A549 (cell line): ENCODE measurements at regions not wholly inside any gene's neighbourhood (a gene's known extent, or its start where the extent isn't known, plus 50 kb on each side); places are given as distances from the start of the nearest gene placed in this dataset.
"Not testable (repeated sequence)": the region's sequence is repeated elsewhere in the genome, so short reads cannot be mapped to it uniquely, and the experiment has no call there.

Experiments used
- ATAC-seq, 2 experiments: fragments of 200-7000 bp in 1 of 2; fragments of >200 bp in 1 of 2; cut with Nextera tagmentation in 1 of 2; cut with Tn5 transposase in 1 of 2; 3 replicates each; pipeline versions ENCODE4 v1.8.0 to v1.9.1; 2018 to 2020; ENCODE audit warnings: mild to moderate bottlenecking in 1 of 2, moderate library complexity in 1 of 2
- CTCF ChIA-PET: fragments of 300-600 bp; sonication (Branson Sonifier 250); formaldehyde crosslinking; extraction: SDS; loops from one replicate; lab custom pipeline; 2021; ENCODE audit warnings: antibody characterized with exemption, inconsistent platforms; lab: Yijun Ruan, JAX
- POLR2A ChIA-PET: fragments of 350-600 bp; formaldehyde crosslinking; extraction: SDS; loops from one replicate; lab custom pipeline; 2021; ENCODE audit warnings: antibody characterized with exemption, inconsistent platforms; lab: Yijun Ruan, JAX
- DNase-seq, 2 experiments: peaks; one replicate each; pipeline versions ENCODE4 v3.0.0 to v3.0.0-alpha.2; 2011 to 2016; ENCODE audit warnings: low read depth in 1 of 2, low spot score in 1 of 2
- FAIRE-seq: peaks from 2 replicates; lab custom pipeline; 2011; peaks lifted over from hg19 to GRCh38; lab: Jason Lieb, UNC
- H3K27ac ChIP-seq, 2 experiments: fragments of >200 bp; sonication (Bioruptor Twin); formaldehyde crosslinking; 3 replicates each; pipeline ENCODE4 v1.5.1; 2016 to 2017
- H3K4me1 ChIP-seq: fragments of >200 bp; sonication (Bioruptor Twin); formaldehyde crosslinking; 3 replicates; pipeline ENCODE4 v1.6.1; 2016
- H3K4me2 ChIP-seq: fragments of >200 bp; sonication (Bioruptor Twin); formaldehyde crosslinking; 3 replicates; pipeline ENCODE4 v1.6.1; 2016
- H3K4me3 ChIP-seq: fragments of >200 bp; sonication (Bioruptor Twin); formaldehyde crosslinking; 3 replicates; pipeline ENCODE4 v1.5.1; 2016
- H3K9me3 ChIP-seq: fragments of >200 bp; sonication (Bioruptor Twin); formaldehyde crosslinking; 3 replicates; pipeline ENCODE4 v1.6.1; 2016
- CBX2 ChIP-seq: fragments of 200-600 bp; sonication (generic); IDR thresholded peaks from 2 replicates; pipeline ENCODE4 v1.6.1; 2016; ENCODE audit warnings: low read depth, mild to moderate bottlenecking, borderline replicate concordance
- EHMT2 ChIP-seq: fragments of 200-600 bp; sonication (generic); IDR thresholded peaks from 2 replicates; pipeline ENCODE4 v1.6.1; 2016; ENCODE audit warnings: antibody characterized with exemption, low read depth, mild to moderate bottlenecking, moderate library complexity
- EP300 ChIP-seq, 2 experiments: fragments of >200 bp; sonication (Bioruptor Twin); formaldehyde crosslinking; IDR thresholded peaks; 2 replicates in 1 of 2; 3 replicates in 1 of 2; pipeline ENCODE4 v1.6.1; 2016 to 2017
- GATA3 ChIP-seq: IDR thresholded peaks from 2 replicates; pipeline ENCODE4 v1.6.1; 2012; ENCODE audit warnings: borderline replicate concordance
- HOXB13 ChIP-seq: fragments of 250-450 bp; sonication (Bioruptor Pico); IDR thresholded peaks from 2 replicates; pipeline ENCODE4 v1.5.0; 2020; ENCODE audit warnings: low read depth, mild to moderate bottlenecking, moderate library complexity
- KDM1A ChIP-seq: fragments of 200-600 bp; sonication (generic); IDR thresholded peaks from 2 replicates; pipeline ENCODE4 v1.6.1; 2016; ENCODE audit warnings: low read depth, mild to moderate bottlenecking
- MAZ ChIP-seq: fragments of 150-350 bp; IDR thresholded peaks from 2 replicates; pipeline ENCODE4 v1.6.1; 2014; ENCODE audit warnings: antibody characterized with exemption, low read depth, low read length, borderline replicate concordance
- NFE2L2 ChIP-seq: fragments of 150-350 bp; conservative IDR thresholded peaks from 2 replicates; pipeline ENCODE4 v1.6.1; 2014; ENCODE audit warnings: low read length
- NPAS2 ChIP-seq: fragments of 250-450 bp; sonication (Bioruptor Pico); IDR thresholded peaks from 2 replicates; pipeline ENCODE4 v1.8.0; 2022; ENCODE audit warnings: mild to moderate bottlenecking, moderate library complexity, borderline replicate concordance
- RARB ChIP-seq: fragments of 250-450 bp; sonication (Bioruptor Pico); IDR thresholded peaks from 2 replicates; pipeline ENCODE4 v1.8.0; 2021; ENCODE audit warnings: mild to moderate bottlenecking, moderate library complexity
- RFX5 ChIP-seq: fragments of 450-650 bp; IDR thresholded peaks from 2 replicates; pipeline ENCODE4 v1.7.1; 2014; ENCODE audit warnings: antibody characterized with exemption, mild to moderate bottlenecking, moderate library complexity
- SREBF2 ChIP-seq: fragments of 450-650 bp; IDR thresholded peaks from 2 replicates; pipeline ENCODE4 v1.6.1; 2014; ENCODE audit warnings: mild to moderate bottlenecking, moderate library complexity
- TP53 ChIP-seq: fragments of 250-450 bp; sonication (Bioruptor Pico); IDR thresholded peaks from 2 replicates; pipeline ENCODE4 v1.5.0; 2021; ENCODE audit warnings: mild to moderate bottlenecking, moderate library complexity
- WGBS: methylation state at CpG from one replicate; pipeline ENCODE4 v1.1.6; 2017; ENCODE audit errors: missing lambda C conversion rate; 5-methylcytosine and 5-hydroxymethylcytosine counted together
- TF ChIP-seq, protein P1 (sequence below): fragments of >200 bp; sonication (Bioruptor Twin); formaldehyde crosslinking; IDR thresholded peaks from 3 replicates; pipeline ENCODE4 v1.5.1; 2016
- TF ChIP-seq, protein P2 (sequence below): fragments of 450-650 bp; IDR thresholded peaks from 2 replicates; pipeline ENCODE4 v1.6.1; 2014; ENCODE audit warnings: antibody characterized with exemption
- TF ChIP-seq, protein P3 (sequence below): fragments of 150-350 bp; IDR thresholded peaks from 2 replicates; pipeline ENCODE4 v1.6.1; 2014; ENCODE audit warnings: low read depth, mild to moderate bottlenecking, low read length
- TF ChIP-seq, protein P4 (sequence below): fragments of 250-450 bp; sonication (Bioruptor Pico); IDR thresholded peaks from 2 replicates; pipeline ENCODE4 v1.5.0; 2021; ENCODE audit warnings: mild to moderate bottlenecking, moderate library complexity, borderline replicate concordance
- TF ChIP-seq, protein P5 (sequence below): fragments of 200-600 bp; sonication (generic); IDR thresholded peaks from 2 replicates; pipeline ENCODE4 v1.6.1; 2016; ENCODE audit warnings: antibody characterized with exemption, mild to moderate bottlenecking, moderate library complexity

DNA sequence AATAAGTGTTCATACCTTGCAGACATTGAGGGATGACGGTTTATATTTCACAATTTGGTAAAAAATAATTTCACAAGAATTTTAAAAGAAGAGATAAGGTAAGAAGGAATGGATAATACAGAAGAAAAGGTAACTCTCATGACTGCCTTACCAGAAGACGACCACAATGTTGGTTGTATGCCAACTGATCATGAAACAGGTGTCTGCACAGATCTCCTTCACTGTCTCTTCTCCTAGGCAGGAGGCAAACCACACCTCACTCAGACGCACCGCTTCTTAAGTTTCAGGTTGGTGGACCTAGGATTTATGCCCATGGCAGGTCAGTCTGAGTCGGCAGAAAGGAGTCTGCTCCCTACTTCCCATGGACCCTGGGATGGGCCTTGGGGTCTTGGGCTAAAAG lies 177.2 kb downstream of the VSIG4 start:
- POLR2A ChIA-PET = no interaction called here
- no peak overlapping the region for H3K4me2 ChIP-seq
- DNase-seq = no peak
- no peaks in the 10 kb centered on the region for H3K9me3 ChIP-seq
- no peak overlapping the region for H3K4me3 ChIP-seq
- ATAC-seq = no peak
- no peak overlapping the region for H3K27ac ChIP-seq
- CTCF ChIA-PET = no interaction called here
- 26% methylated on average over 5 of the region's 5 CpGs for WGBS
- no peak for FAIRE-seq
- TF ChIP-seq, protein P1, sequence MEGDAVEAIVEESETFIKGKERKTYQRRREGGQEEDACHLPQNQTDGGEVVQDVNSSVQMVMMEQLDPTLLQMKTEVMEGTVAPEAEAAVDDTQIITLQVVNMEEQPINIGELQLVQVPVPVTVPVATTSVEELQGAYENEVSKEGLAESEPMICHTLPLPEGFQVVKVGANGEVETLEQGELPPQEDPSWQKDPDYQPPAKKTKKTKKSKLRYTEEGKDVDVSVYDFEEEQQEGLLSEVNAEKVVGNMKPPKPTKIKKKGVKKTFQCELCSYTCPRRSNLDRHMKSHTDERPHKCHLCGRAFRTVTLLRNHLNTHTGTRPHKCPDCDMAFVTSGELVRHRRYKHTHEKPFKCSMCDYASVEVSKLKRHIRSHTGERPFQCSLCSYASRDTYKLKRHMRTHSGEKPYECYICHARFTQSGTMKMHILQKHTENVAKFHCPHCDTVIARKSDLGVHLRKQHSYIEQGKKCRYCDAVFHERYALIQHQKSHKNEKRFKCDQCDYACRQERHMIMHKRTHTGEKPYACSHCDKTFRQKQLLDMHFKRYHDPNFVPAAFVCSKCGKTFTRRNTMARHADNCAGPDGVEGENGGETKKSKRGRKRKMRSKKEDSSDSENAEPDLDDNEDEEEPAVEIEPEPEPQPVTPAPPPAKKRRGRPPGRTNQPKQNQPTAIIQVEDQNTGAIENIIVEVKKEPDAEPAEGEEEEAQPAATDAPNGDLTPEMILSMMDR = no peak
- no peaks in the 10 kb centered on the region for H3K4me1 ChIP-seq

DNA sequence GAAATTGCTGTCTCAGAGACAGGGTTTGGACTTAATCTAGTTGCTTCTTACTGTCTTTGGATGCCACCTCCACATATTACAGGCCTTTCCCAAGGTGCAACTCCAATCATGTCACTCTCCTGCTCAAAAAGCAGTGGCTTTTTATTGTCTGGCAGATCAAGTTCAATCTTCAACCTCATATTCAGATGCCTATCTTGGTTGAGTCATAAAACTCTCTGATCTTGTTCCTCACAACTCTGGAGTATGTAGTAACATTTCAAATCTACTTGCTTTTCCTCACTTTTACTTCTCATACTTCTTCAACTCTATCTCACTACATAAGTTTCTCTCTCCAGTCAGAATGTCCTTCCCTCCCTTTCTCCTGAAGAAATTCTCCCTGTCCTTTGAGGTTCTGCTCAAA lies 180.6 kb downstream of the VSIG4 start:
- CTCF ChIA-PET = no interaction called here
- Histone ChIP-seq H3K4me2 (no peak overlapping the region), H3K9me3 (no peaks in the 10 kb centered on the region), H3K27ac (no peak overlapping the region), H3K4me3 (no peak overlapping the region), H3K4me1 (no peaks in the 10 kb centered on the region)
- DNase-seq (no peak), ATAC-seq (no peak), FAIRE-seq (peak; percentile 82)
- TF ChIP-seq SREBF2 (no peak), KDM1A (no peak), NFE2L2 (no peak), RARB (no peak), RFX5 (no peak), GATA3 (no peak), EHMT2 (no peak), HOXB13 (CRISPR knock-in tag) (no peak), EP300 (IDR thresholded peaks at IDR 0.05) (no peak), CBX2 (no peak), NPAS2 (CRISPR knock-in tag) (no peak), MAZ (no peak), TP53 (no peak)
- TF ChIP-seq, protein P2, sequence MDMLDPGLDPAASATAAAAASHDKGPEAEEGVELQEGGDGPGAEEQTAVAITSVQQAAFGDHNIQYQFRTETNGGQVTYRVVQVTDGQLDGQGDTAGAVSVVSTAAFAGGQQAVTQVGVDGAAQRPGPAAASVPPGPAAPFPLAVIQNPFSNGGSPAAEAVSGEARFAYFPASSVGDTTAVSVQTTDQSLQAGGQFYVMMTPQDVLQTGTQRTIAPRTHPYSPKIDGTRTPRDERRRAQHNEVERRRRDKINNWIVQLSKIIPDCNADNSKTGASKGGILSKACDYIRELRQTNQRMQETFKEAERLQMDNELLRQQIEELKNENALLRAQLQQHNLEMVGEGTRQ = no peak
- TF ChIP-seq, protein P3, sequence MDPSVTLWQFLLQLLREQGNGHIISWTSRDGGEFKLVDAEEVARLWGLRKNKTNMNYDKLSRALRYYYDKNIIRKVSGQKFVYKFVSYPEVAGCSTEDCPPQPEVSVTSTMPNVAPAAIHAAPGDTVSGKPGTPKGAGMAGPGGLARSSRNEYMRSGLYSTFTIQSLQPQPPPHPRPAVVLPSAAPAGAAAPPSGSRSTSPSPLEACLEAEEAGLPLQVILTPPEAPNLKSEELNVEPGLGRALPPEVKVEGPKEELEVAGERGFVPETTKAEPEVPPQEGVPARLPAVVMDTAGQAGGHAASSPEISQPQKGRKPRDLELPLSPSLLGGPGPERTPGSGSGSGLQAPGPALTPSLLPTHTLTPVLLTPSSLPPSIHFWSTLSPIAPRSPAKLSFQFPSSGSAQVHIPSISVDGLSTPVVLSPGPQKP = no peak
- TF ChIP-seq, protein P4, sequence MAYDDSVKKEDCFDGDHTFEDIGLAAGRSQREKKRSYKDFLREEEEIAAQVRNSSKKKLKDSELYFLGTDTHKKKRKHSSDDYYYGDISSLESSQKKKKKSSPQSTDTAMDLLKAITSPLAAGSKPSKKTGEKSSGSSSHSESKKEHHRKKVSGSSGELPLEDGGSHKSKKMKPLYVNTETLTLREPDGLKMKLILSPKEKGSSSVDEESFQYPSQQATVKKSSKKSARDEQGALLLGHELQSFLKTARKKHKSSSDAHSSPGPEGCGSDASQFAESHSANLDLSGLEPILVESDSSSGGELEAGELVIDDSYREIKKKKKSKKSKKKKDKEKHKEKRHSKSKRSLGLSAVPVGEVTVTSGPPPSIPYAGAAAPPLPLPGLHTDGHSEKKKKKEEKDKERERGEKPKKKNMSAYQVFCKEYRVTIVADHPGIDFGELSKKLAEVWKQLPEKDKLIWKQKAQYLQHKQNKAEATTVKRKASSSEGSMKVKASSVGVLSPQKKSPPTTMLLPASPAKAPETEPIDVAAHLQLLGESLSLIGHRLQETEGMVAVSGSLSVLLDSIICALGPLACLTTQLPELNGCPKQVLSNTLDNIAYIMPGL = no peak
- TF ChIP-seq, protein P5, sequence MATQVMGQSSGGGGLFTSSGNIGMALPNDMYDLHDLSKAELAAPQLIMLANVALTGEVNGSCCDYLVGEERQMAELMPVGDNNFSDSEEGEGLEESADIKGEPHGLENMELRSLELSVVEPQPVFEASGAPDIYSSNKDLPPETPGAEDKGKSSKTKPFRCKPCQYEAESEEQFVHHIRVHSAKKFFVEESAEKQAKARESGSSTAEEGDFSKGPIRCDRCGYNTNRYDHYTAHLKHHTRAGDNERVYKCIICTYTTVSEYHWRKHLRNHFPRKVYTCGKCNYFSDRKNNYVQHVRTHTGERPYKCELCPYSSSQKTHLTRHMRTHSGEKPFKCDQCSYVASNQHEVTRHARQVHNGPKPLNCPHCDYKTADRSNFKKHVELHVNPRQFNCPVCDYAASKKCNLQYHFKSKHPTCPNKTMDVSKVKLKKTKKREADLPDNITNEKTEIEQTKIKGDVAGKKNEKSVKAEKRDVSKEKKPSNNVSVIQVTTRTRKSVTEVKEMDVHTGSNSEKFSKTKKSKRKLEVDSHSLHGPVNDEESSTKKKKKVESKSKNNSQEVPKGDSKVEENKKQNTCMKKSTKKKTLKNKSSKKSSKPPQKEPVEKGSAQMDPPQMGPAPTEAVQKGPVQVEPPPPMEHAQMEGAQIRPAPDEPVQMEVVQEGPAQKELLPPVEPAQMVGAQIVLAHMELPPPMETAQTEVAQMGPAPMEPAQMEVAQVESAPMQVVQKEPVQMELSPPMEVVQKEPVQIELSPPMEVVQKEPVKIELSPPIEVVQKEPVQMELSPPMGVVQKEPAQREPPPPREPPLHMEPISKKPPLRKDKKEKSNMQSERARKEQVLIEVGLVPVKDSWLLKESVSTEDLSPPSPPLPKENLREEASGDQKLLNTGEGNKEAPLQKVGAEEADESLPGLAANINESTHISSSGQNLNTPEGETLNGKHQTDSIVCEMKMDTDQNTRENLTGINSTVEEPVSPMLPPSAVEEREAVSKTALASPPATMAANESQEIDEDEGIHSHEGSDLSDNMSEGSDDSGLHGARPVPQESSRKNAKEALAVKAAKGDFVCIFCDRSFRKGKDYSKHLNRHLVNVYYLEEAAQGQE = no peak
- TF ChIP-seq, all 56 proteins: peak for 0
- POLR2A ChIA-PET = no interaction called here

DNA sequence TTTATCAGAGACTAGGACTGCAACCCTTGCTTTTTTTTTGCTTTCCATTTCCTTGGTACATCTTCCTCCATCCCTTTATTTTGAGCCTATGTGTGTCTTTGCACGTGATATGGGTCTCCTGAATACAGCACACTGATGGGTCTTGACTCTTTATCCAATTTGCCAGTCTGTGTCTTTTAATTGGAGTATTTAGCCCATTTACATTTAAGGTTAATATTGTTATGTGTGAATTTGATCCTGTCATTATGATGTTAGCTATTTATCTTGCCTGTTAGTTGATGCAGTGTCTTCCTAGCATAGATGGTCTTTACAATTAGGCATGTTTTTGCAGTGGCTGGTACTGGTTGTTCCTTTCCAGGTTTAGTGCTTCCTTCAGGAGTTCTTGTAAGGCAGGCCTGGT lies 185.4 kb downstream of the VSIG4 start:
- H3K9me3 ChIP-seq, POLR2A ChIA-PET: not testable (repeated sequence)
- WGBS = 0% methylated on average over 1 of the region's 1 CpG

DNA sequence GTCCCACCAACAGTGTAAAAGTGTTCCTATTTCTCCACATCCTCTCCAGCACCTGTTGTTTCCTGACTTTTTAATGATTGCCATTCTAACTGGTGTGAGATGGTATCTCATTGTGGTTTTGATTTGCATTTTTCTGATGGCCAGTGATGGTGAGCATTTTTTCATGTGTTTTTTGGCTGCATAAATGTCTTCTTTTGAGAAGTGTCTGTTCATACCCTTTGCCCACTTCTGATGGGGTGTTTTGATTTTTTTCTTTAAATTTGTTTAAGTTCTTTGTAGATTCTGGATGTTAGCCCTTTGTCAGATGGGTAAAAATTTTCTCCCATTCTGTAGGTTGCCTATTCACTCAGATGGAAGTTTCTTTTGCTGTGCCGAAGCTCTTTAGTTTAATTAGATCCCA lies 183.9 kb downstream of the MSN start:
- H3K4me3 ChIP-seq, H3K4me2 ChIP-seq, H3K27ac ChIP-seq, H3K9me3 ChIP-seq, ATAC-seq, FAIRE-seq, DNase-seq, POLR2A ChIA-PET, CTCF ChIA-PET, H3K4me1 ChIP-seq: not testable (repeated sequence)
- WGBS = 0% methylated on average over 1 of the region's 1 CpG

More for the DNA sequence above, 185.4 kb downstream of the VSIG4 start:
- H3K4me2 ChIP-seq, DNase-seq, H3K4me3 ChIP-seq, FAIRE-seq, CTCF ChIA-PET, H3K27ac ChIP-seq, H3K4me1 ChIP-seq, ATAC-seq: not testable (repeated sequence)

DNA sequence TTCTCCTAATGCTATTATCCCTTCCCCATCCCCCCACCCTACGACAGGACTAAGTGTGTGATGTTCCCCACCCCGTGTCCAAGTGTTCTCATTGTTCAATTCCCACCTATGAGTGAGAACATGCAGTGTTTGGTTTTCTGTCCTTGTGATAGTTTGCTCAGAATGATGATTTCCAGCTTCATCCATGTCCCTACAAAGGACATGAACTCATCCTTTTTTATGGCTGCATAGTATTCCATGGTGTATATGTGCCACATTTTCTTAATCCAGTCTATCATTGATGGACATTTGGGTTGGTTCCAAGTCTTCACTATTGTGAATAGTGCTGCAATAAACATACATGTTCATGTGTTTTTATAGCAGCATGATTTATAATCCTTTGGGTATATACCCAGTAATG lies 183.4 kb downstream of the MSN start:
- 40% methylated on average over 1 of the region's 2 CpGs for WGBS
- not testable (repeated sequence) for FAIRE-seq

More for the DNA sequence above, 183.4 kb downstream of the MSN start:
- H3K4me1 ChIP-seq, H3K4me3 ChIP-seq, ATAC-seq, CTCF ChIA-PET, H3K4me2 ChIP-seq, H3K27ac ChIP-seq, DNase-seq, H3K9me3 ChIP-seq, POLR2A ChIA-PET: not testable (repeated sequence)
